HFFc6 (cell line): ENCODE measurements at regions not wholly inside any gene's neighbourhood (a gene's known extent, or its start where the extent isn't known, plus 50 kb on each side); places are given as distances from the start of the nearest gene placed in this dataset.

ENCODE experiments used
- DNase-seq: peaks from one replicate; pipeline ENCODE4 v3.0.0-alpha.2; 2018
- H3K27ac Mint-ChIP-seq: 2 replicates; pipeline ENCODE4 v1.8.0; 2020; ENCODE audit warnings: mild to moderate bottlenecking, mixed read lengths
- H3K27me3 Mint-ChIP-seq: 2 replicates; pipeline ENCODE4 v1.8.0; 2021; ENCODE audit warnings: mild to moderate bottlenecking, moderate library complexity, mixed read lengths; ENCODE audit not compliant: insufficient read depth
- H3K36me3 Mint-ChIP-seq: 2 replicates; pipeline ENCODE4 v1.8.0; 2021; ENCODE audit warnings: low read depth, mixed read lengths
- H3K4me1 Mint-ChIP-seq: 2 replicates; pipeline ENCODE4 v1.8.0; 2020; ENCODE audit warnings: low read depth, mixed read lengths
- H3K4me3 Mint-ChIP-seq: 2 replicates; pipeline ENCODE4 v1.8.0; 2020; ENCODE audit warnings: mild to moderate bottlenecking, moderate library complexity, mixed read lengths
- H3K9me3 Mint-ChIP-seq: 2 replicates; pipeline ENCODE4 v1.8.0; 2020; ENCODE audit warnings: mild to moderate bottlenecking, mixed read lengths
- CTCF ChIP-seq: fragments of 200-600 bp; sonication (generic); IDR thresholded peaks from 2 replicates; pipeline ENCODE4 v1.5.0; 2021; ENCODE audit warnings: antibody characterized with exemption, mild to moderate bottlenecking

GRCh38 chr1:2969845-2970291 is 51.4 kb upstream of the ACTRT2 start:
- Mint-ChIP-seq H3K27me3 (no peaks in the 10 kb centered on the region), H3K9me3 (peaks cover 23% of the 10 kb centered on the region), H3K4me3 (no peak overlapping the region), H3K27ac (no peak overlapping the region), H3K4me1 (no peaks in the 10 kb centered on the region), H3K36me3 (no peaks in the 10 kb centered on the region)
- DNase-seq, result no peak
- TF ChIP-seq CTCF, result no peak

- no peak overlapping the region for H3K4me3 Mint-ChIP-seq
- no peak overlapping the region for H3K27ac Mint-ChIP-seq
- no peak for TF ChIP-seq CTCF
- H3K4me1 Mint-ChIP-seq, result no peaks in the 10 kb centered on the region
- no peak for DNase-seq
- no peaks in the 10 kb centered on the region for H3K27me3 Mint-ChIP-seq
- H3K9me3 Mint-ChIP-seq, result peaks cover 23% of the 10 kb centered on the region
- H3K36me3 Mint-ChIP-seq, result no peaks in the 10 kb centered on the region
Observed at GRCh38 chr1:2970311-2971071, 50.8 kb upstream of the ACTRT2 start.

GRCh38 chr1:2971101-2971501 is 50.2 kb upstream of the ACTRT2 start:
- no peak for TF ChIP-seq CTCF
- Mint-ChIP-seq H3K27ac (no peak overlapping the region), H3K4me1 (no peaks in the 10 kb centered on the region), H3K27me3 (no peaks in the 10 kb centered on the region), H3K4me3 (no peak overlapping the region), H3K36me3 (no peaks in the 10 kb centered on the region), H3K9me3 (peaks cover 27% of the 10 kb centered on the region)
- DNase-seq, result no peak
